HPDE6-E6E7 (cell line): ENCODE measurements at regions not wholly inside any gene's neighbourhood (a gene's known extent, or its start where the extent isn't known, plus 50 kb on each side); places are given as distances from the start of the nearest gene placed in this dataset.

ENCODE experiments used
- DNase-seq: peaks from one replicate; pipeline ENCODE4 v3.0.0; 2011; ENCODE audit warnings: missing footprints; ENCODE audit errors: extremely low spot score

DNA sequence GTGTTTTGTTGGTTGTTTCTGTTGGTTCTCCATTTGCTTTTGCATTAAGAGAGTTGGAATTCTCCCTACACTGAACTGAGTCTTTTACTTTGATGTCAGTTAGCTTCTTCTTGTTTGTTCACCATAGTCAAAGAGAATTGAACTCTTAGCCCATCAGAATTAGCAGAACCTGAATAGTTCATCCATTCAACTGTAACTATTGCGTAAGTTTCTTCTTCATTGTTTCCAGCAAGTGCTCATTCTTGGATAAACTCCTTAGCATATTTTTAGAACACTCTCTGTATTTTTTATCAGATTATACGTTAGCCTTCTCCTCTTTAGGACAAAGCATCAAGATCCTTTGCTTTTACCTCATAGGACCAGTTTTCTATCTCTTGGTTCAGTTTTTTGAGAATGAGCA, 128.4 kb upstream of the RAB11FIP2 start:
- DNase-seq, result no peak

DNA sequence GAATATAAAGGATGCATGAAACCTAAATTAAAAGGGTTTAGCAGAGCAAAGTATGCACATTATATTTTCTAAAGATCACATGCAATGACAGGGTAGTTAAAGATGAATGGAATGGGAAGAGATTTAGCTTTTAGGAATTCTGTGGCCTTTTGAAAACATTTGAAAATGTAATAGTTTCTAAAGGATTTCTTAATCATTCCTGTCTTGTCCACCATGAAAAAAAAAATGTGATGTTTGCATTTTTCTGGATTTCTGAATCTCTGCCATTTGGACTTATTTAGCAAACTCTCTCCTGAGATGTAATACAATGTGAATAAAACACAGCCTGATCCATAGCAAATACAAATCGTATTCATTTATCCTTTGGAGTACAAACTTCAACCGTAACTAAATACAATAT, 126.6 kb upstream of the RAB11FIP2 start:
- DNase-seq, result no peak

DNA sequence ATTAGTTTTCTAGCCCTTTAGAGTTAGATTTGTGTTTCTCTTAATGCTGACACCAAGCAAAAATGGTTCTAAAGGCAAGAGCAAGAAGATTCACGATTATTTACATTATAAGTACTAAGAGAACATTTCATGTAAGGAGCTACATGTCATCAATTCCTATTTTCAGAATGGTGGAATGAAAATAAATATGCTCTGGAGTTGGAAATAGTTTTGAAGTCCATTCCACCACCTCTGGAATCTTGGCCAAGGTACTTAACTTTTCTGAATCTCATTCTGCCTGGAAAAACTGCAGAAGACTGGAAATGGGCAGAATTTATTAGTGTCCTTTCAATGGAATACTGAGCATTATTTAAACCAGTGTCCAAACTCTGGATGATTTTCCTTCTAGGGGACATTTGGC, 125.1 kb upstream of the RAB11FIP2 start:
- DNase-seq, result no peak

DNA sequence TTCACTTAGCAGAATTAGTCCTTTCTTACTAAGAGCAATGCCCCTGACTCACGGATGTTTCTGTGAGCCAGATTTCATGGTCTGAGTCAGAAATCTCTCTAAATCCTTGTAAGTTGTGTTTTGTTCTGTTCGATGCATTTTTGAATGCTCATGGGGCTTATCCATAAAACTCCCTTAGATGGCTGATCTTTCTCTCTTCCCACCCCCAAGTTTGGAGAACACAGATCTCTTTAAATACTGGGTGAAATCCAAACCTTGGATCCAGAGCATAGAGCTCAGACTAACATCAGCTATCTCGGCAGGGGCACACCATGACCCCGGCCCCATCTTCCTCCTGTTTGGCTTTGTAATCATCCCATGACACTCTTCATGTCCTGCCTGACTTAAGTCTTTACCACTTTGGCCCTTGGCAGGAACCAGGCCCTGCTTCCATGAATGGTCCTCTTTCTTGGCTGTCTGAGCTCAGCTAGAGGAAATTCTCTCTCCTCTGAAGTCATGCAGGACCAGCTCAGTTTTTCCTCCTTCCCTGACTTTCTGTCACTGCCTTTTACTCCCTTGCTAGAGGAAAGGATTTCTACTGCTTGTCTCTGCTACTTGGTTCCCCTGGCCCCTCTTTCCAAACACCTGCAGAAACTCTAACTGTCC, 120.4 kb upstream of the RAB11FIP2 start:
- no peak for DNase-seq

DNA sequence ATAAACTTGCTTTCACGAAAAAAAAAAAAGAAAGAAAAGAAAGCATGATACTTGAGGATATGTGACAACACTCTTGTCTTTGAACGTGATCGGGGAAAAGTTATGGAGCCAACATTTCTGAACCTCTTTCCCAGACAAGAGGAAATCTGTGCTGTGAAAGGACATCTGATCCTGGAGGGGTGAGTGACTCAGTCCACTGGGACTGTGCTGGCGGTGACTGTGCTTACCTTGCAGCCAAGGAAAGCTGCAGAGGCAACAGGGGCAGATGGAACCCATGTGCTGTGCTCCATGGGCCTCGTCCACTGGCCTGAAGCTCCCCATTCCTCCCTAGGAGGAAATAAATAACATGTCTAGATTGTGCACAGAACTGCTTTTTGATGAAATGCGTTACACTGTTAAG, 116.5 kb upstream of the RAB11FIP2 start:
- no peak for DNase-seq

DNA sequence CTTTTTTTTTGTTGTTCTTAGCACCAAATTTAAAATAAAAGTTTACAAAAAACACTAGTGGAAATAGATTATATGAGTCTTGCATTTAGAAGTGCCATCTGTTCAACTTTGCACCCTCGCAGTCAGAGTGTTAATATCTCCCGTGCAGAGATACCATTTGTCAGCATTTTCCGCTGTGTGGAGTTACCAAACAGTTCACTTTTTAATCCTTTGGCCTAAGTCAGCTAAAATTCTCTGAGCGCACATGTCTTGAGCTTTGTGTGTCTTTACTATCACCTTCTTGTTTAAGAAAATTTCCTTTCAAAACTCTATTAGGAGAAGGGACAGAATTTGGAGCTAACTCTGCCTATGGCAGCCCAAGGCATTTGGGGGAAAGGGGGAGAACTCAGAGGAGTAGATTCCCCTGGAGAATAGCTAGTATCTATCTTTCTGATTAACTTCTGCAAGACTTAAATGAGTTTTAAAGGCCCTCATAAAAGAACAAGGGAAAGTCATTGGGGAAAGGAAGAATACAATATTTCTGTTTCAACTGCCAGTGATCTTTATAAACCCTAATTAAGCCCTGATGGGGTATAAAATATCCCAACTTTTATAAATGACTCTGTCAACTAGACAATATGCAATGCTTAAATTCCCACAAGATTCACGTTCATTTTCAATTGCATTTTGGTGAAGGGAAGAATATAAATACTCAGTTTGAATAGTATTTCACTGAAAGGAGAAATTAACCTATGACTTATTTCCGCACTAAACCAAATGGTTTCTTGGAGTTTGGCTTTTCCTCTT, 114.9 kb upstream of the RAB11FIP2 start:
- no peak for DNase-seq

- DNase-seq, result no peak
Observed at GRCh38 chr10:118153287-118153686, 106.5 kb upstream of the RAB11FIP2 start.

DNA sequence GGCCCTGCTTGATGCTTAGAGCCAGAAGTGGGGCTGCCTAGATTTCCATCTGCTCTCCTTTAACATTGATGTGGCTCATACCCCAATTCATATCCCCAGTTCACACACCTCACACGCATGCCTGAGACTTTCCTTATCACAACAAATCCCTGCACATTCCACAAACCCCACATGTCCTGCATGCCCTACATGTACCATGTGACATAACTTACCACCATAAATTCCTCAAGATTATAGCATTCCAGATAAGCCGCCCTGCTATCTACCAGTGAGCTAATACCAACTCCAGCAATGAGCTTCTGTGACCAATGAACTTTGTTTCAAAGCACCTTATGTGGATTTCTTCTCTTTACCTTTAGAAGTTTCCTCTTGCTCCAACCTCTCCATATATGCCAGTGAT, 104.7 kb upstream of the RAB11FIP2 start:
- no peak for DNase-seq

- no peak for DNase-seq
Observed at GRCh38 chr10:118148247-118148646, 101.5 kb upstream of the RAB11FIP2 start.

GRCh38 chr10:118145256-118145655, 98.5 kb upstream of the RAB11FIP2 start:
- no peak for DNase-seq

- DNase-seq, result no peak
Observed at GRCh38 chr10:118141471-118141870, 94.7 kb upstream of the RAB11FIP2 start.

- DNase-seq, result no peak
Observed at GRCh38 chr10:118139321-118139720, 92.6 kb upstream of the RAB11FIP2 start.

DNA sequence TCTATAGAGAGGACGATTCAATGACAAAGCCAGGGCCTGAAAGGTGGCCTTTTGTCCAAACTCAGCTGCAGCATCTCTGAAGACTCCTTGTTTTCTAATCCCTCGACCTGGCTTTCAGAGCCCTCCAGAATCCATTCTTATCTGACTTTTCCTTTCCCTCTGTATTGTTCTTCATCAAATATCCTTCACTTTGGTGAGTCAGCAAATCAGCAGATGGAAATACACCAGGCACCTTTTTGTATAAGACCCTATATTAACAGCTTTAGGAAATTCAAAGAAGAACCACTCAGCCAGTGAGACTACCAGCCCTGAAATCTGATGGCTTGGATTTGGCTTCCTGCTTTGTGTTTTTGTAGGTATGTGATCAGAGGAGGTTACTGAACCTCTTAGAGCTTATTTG, 81.9 kb upstream of the RAB11FIP2 start:
- no peak for DNase-seq

DNA sequence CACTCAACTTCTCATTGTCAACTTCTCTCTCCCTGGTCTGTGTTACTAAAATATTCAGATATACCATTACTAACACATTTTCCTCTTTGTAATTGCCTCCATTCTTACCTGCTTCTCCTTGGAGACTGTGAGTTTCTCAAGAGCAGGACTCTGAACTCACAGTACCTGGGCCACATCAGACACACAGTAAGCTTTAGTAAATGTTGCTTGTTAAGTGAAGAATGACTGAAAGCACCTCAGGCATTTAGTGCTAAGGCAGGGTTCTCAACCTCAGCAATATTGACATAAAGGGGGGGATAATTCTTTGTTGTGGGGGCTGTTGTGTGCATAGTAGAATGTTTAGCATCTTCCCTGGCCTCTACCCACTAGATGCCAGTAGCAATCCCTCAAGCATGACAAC, 72.0 kb upstream of the RAB11FIP2 start:
- no peak for DNase-seq

- no peak for DNase-seq
Observed at GRCh38 chr10:118116715-118117449, 70.1 kb upstream of the RAB11FIP2 start.

GRCh38 chr10:118116362-118116714, 69.6 kb upstream of the RAB11FIP2 start:
- DNase-seq, result no peak

DNA sequence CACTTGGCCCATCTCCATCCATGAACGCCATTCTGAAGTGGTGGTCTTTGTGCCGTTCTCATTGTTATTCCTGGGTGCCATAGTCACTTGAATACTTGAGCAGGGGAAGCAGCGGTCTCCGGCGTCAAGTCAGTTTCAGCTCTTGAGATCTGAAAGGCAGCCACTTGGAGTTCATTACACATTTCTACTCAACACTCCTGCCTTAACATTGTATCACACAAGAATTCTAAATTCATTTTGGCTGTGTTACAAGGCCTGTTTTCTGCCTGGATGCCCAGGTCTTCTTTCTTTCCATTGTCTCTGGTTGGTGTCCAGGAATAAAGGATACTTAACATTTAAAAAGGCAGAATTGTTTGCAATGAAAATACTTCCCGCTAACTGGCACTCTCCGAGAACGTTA, 69.0 kb upstream of the RAB11FIP2 start:
- no peak for DNase-seq

DNA sequence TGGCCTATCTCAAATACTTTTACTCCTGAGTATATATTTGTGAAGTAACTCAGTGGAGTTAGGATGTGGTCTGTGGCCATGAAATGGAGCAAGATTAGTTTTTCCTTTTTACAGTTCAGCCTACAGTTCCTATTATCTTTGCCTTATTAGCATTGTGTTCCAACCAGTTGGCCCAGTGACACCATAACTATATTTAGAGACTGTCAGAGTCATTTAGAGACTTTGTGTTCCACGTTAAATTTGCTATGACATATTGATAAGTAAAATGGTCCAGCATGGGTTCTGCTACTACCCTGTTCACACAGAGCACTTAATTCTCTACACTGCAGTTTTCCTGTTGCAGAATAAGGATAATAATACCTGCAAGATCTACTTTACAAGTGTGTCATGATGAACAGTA, 68.3 kb upstream of the RAB11FIP2 start:
- DNase-seq, result no peak

GRCh38 chr10:118112543-118113125, 65.9 kb upstream of the RAB11FIP2 start:
- no peak for DNase-seq

- DNase-seq, result no peak
Observed at GRCh38 chr10:118110750-118111149, 64.0 kb upstream of the RAB11FIP2 start.

- DNase-seq, result no peak
Observed at GRCh38 chr10:118108194-118109026, 61.7 kb upstream of the RAB11FIP2 start.

- no peak for DNase-seq
Observed at GRCh38 chr10:118107541-118107940, 60.8 kb upstream of the RAB11FIP2 start.
